ENCODE measurements at regions not wholly inside any gene's neighbourhood (a gene's known extent, or its start where the extent isn't known, plus 50 kb on each side); places are given as distances from the start of the nearest gene placed in this dataset.
"Not testable (repeated sequence)": the region's sequence is repeated elsewhere in the genome, so short reads cannot be mapped to it uniquely, and the experiment has no call there.

DNA sequence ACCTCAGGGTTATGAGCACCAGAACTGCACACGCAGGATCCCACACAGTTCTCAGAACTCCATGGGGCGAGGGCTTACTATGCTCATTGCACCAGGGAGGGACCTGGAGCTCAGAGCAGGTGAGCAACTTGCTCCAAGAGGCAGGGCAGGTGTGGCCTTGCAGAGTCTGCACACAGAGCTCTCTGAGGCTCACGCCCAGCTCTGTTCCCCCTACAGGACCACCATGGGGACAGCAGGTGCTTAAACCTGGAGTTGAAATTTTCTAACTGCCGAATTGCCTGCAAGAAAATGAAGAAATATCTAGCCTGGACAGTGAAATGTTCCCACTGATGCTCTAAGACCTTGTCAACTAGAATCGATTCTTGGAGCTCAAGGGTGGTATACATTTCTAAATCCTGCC lies 49.9 kb upstream of the MSMB start:
- H3K36me3 Mint-ChIP-seq (ENCODE audit: low read depth); H3K27ac Mint-ChIP-seq; H3K4me3 Mint-ChIP-seq; H3K9me3 Mint-ChIP-seq; H3K27me3 Mint-ChIP-seq (ENCODE audit: low read depth); DNase-seq (ENCODE audit: low spot score): not testable (repeated sequence)
- H3K4me1 Mint-ChIP-seq (ENCODE audit: low read depth) = peaks cover 30% of the 10 kb centered on the region

DNA sequence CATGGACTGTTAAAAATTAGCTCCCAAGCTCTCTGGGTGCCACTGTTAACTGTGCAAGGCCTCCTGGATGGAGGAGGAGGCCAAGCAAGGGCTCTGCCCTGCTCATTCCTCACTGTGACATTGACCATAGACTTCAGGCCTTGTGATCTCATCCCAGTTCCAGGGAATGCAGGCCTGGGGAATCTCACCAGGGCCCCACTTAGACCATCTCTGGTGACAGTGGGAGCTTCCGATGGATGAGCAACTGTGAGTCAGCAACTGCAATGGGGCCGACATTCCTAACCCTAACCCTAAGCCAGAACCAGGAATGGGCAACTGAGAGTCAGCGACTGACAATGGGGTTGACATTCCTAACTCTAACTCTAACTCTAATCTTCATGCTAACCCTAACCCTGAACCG lies 50.4 kb upstream of the MSMB start:
- Mint-ChIP-seq H3K36me3 (ENCODE audit: low read depth) (peaks cover 3% of the 10 kb centered on the region), H3K27me3 (ENCODE audit: low read depth) (peaks cover 2% of the 10 kb centered on the region), H3K4me1 (ENCODE audit: low read depth) (peaks cover 28% of the 10 kb centered on the region), H3K9me3 (no peaks in the 10 kb centered on the region), H3K4me3 (peak overlapping the region; percentile 80), H3K27ac (peak overlapping the region; percentile 95)
- no peak for DNase-seq (ENCODE audit: low spot score)

DNA sequence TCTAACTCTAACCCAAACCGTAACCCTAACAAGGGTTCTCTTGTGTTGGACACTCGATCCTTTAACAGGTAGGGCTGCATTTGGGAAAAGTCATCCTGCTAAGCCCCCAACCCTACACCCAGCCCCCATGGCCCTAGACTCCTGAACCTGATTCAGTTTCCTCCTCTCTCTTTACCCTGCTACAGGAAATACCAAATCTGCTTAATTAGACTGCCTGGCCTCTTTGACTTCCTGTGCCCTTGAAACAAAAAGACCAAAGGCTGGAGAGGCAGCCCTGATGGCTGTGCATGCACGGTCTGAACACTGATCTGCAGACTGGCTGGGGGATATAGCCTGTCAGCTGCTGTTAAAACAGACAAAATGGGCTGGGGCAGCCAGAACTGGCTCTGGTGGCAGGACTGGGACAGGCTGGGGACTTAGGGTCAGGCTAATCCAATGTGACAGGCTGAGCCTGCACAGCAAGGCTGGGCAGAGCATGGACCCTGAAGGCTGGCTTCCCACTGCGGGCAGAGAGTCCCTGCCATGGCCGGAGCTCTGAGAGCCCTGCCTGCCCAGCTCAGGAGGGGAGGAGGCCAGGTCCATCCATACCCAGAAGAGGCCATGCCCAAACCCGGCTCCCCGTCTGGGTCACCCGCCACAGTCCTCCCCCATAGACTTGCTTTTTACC lies 51.0 kb upstream of the MSMB start:
- DNase-seq (ENCODE audit: low spot score) = no peak
- peak overlapping the region; percentile 80 for H3K4me3 Mint-ChIP-seq
- H3K27me3 Mint-ChIP-seq (ENCODE audit: low read depth) = peaks cover 3% of the 10 kb centered on the region
- H3K9me3 Mint-ChIP-seq = no peaks in the 10 kb centered on the region
- H3K4me1 Mint-ChIP-seq (ENCODE audit: low read depth) = peaks cover 28% of the 10 kb centered on the region
- H3K36me3 Mint-ChIP-seq (ENCODE audit: low read depth) = peaks cover 3% of the 10 kb centered on the region
- H3K27ac Mint-ChIP-seq = peak overlapping the region; percentile 95

DNA sequence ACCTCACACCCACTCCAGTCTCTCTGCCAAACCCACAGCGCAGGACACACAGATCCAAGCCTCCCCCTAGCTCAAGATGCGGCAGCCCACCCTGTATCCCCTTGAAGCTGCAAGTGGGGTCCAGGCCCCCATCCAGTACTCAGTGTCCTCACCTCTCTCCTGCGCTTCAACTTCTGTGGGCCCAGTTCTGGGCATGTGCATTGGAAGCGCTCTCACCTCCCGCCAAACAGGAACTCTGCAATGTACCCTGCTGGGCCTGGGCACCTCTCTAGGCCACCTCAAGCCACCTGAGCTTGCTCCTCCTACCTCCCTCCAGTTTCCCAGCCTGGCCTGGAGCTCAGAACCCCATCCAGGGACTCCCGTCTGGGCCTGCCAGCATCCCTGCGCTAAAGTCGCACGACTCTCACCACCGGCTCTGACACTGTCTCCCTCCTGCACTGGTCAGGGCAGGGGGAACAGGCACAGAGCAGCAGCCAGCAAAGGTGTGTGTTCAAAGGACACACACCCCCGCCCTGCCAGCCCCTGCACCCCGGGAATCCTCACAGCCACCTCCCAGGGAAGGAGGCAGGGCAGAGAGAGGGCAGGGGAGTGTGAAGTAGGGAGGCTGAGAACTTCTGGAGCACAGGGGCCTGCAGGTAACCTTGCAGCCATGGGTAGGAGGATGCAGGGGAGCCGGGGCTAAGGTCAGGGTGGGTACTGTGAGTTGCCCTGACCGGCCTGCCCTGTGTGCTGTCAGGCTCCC lies 51.7 kb upstream of the MSMB start:
- H3K27me3 Mint-ChIP-seq (ENCODE audit: low read depth) = peaks cover 9% of the 10 kb centered on the region
- H3K36me3 Mint-ChIP-seq (ENCODE audit: low read depth) = peaks cover 3% of the 10 kb centered on the region
- DNase-seq (ENCODE audit: low spot score) = no peak
- H3K4me3 Mint-ChIP-seq = peak overlapping the region; percentile 20
- H3K9me3 Mint-ChIP-seq = no peaks in the 10 kb centered on the region
- H3K27ac Mint-ChIP-seq = peak overlapping the region; percentile 65
- H3K4me1 Mint-ChIP-seq (ENCODE audit: low read depth) = peaks cover 28% of the 10 kb centered on the region

DNA sequence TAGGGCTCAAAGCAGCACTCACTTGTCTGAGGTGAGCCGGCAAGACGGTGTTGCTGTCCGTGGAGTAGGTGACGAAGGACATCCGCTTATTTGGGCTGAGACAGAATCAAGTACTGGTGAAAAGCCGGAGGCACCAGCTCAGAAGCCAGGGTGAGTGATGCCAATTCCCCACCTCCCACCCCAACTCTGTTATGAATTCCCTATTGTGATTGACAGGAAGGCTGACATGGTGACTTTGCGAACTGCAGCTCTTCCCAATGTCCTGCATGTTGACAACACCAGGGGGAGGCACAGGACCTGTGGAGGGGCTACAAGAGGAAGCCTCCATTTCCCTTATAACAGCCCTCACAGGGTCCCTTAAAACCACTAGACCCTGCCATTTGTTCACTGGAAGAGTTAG lies 52.3 kb upstream of the MSMB start:
- H3K27ac Mint-ChIP-seq = no peak overlapping the region
- H3K4me1 Mint-ChIP-seq (ENCODE audit: low read depth) = peaks cover 28% of the 10 kb centered on the region
- H3K36me3 Mint-ChIP-seq (ENCODE audit: low read depth) = peaks cover 3% of the 10 kb centered on the region
- H3K27me3 Mint-ChIP-seq (ENCODE audit: low read depth) = peaks cover 9% of the 10 kb centered on the region
- no peak overlapping the region for H3K4me3 Mint-ChIP-seq
- no peaks in the 10 kb centered on the region for H3K9me3 Mint-ChIP-seq
- DNase-seq (ENCODE audit: low spot score) = no peak

DNA sequence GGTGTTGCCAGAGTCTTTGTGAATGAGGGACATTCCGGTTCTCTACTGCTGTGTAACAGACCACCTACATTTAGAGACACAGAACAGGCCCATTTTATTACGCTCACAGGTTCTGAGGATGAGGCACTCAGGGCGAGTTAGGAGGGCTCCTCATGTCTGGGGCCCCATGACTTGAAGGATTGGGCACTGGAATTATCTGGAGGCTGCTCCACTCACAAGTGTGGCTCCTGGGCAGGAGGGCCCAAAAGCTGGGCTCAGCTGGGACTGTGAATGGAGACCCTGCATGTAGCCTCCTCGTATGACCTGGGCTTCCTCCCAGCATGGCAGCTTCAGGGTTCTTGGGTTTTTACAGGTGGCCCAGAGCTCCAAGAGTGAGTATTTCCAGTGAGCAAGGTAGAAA lies 52.9 kb upstream of the MSMB start:
- not testable (repeated sequence) for H3K9me3 Mint-ChIP-seq; DNase-seq (ENCODE audit: low spot score); H3K27me3 Mint-ChIP-seq (ENCODE audit: low read depth); H3K4me3 Mint-ChIP-seq; H3K27ac Mint-ChIP-seq; H3K36me3 Mint-ChIP-seq (ENCODE audit: low read depth)
- peaks cover 28% of the 10 kb centered on the region for H3K4me1 Mint-ChIP-seq (ENCODE audit: low read depth)

DNA sequence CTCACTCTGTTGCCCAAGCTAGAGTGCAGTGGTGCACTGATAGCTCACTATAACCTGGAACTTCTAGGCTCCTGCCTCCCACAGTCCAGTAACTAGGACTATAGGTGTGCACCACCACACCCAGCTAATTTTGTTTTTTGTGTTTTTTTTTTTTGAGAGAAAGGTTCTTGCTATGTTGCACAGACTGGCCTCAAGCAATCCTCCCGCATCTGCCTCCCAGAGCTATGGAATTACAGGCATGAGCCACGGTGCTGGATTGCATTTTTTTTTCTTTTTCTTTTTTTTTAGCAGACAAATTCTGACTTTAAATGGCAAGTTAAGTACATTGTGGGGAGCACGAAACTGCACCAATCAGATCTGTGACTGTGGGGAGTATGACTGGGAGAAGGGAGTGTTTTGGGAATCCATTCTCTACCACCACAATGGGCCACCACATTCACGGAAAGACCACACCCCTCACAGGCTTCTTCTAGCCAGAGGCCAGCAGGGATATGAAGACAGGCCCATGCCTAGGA lies 58.1 kb upstream of the MSMB start:
- Mint-ChIP-seq H3K4me3 (no peak overlapping the region), H3K9me3 (no peaks in the 10 kb centered on the region), H3K27me3 (ENCODE audit: low read depth) (peaks cover 34% of the 10 kb centered on the region), H3K27ac (no peak overlapping the region), H3K4me1 (ENCODE audit: low read depth) (peaks cover 15% of the 10 kb centered on the region), H3K36me3 (ENCODE audit: low read depth) (peaks cover 1% of the 10 kb centered on the region)
- no peak for DNase-seq (ENCODE audit: low spot score)

DNA sequence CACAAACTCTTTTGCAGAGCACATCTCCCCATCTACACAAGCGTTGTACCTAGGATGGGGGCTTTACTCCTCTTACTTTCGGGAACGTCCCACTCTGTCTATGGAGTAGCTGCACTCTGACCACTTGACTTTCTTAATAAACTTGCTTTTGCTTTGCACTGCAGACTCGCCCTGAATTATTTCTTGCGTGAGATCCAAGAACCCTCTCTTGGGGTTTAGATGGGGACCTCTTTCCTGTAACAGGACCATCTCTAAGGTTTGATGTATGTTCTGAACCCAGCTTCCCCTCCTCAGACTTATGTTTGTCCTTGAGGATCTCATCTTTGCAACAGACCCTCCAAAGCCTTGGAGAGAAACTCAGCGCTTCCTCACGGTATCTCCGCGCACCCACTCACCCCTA lies 59.3 kb upstream of the MSMB start:
- not testable (repeated sequence) for H3K27ac Mint-ChIP-seq; H3K9me3 Mint-ChIP-seq; H3K36me3 Mint-ChIP-seq (ENCODE audit: low read depth); DNase-seq (ENCODE audit: low spot score)
- Mint-ChIP-seq H3K27me3 (ENCODE audit: low read depth) (peaks cover 34% of the 10 kb centered on the region), H3K4me1 (ENCODE audit: low read depth) (peaks cover 15% of the 10 kb centered on the region), H3K4me3 (peak overlapping the region; percentile 81)

DNA sequence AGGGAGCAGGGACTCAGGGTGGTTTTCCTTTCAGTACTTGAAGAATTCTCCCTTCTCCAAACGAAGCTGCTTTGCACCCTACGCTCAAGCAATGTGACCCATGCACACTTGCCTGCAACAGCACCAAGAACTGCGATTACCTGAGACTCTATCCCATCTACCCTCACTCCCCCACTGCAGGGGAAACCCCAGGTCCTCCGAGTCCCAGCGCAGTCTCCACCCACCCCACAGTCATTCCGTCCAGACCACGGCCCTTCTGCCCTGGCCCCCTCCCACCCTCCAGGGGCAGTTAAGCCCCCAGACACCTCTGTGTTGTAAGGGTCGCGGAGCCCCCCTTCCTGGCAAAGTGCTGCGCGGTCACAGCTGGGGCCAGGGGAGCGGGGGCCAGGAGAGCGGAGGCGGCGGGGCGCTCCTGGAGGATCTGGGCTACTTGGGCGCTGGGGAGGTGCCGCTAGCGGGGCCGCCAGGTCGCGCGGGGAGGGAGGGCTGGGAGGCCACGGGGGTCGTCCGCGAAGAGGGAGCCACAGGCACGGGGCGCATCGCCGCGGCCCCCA lies 59.9 kb upstream of the MSMB start:
- Mint-ChIP-seq H3K4me3 (peak overlapping the region; percentile 81), H3K27me3 (ENCODE audit: low read depth) (peaks cover 34% of the 10 kb centered on the region), H3K4me1 (ENCODE audit: low read depth) (peaks cover 15% of the 10 kb centered on the region)
- H3K27ac Mint-ChIP-seq; DNase-seq (ENCODE audit: low spot score); H3K36me3 Mint-ChIP-seq (ENCODE audit: low read depth); H3K9me3 Mint-ChIP-seq: not testable (repeated sequence)

DNA sequence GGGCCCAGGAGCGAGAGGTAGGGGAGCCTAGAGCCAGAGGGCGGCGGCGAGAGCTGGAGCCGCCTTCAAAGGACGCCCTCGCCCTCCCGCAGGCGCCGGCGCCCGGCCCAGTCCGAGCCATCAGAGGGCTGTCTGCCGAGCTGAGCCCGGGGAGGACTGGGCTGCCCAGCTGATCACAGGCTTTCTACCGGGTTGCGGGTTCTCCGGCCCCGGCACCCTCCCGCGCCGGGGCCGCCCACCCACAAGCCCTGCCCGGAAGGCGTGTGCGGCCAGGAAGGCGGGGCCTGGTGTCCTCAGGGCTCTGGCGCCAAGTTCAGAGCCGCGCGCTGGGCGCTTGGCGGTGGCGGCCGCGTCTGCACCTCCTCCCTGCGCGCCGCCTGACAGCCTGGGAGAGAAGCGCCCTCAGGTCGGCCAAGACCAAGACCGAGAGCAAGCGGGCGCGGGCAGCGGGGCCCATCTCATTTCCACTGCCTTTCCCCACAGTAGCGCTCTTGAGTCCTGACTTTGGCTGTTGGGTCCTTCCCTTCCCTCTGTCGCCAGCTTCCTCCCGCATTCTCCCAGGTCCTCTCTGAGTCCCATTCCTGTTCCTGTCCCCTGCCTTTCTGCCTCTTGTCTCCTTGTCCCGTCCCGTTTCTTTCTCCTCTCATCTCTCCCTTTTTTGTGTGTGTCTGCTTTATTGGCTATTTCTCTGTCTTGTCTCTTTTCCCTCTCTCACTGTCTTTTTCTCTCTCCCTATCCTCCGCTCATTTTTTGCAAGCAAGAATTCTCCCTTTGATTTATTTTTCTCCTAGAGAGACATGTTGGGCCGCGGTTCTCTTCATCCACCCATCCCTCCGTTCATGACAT lies 60.6 kb upstream of the MSMB start:
- peaks cover 15% of the 10 kb centered on the region for H3K4me1 Mint-ChIP-seq (ENCODE audit: low read depth)
- H3K27me3 Mint-ChIP-seq (ENCODE audit: low read depth) = peaks cover 30% of the 10 kb centered on the region
- peak; percentile 66 for DNase-seq (ENCODE audit: low spot score)
- peak overlapping the region; percentile 23 for H3K27ac Mint-ChIP-seq
- no peaks in the 10 kb centered on the region for H3K9me3 Mint-ChIP-seq
- H3K36me3 Mint-ChIP-seq (ENCODE audit: low read depth) = no peaks in the 10 kb centered on the region
- H3K4me3 Mint-ChIP-seq = peak overlapping the region; percentile 86

DNA sequence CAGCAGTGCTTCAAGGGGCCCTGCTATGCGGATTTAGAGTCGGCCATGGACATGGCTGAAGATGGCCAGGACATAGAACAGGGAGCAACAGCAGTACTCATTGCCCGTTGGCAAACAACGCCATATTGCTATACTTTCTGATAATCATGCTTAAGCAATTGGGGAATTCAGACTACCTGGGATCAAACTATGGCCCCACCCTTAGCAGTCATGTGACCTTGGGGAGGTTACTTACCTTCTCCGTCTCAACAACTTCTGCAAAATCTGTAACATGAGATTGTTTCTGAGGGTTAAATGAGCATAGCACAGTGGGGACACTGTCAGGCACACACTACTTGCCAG lies 62.1 kb upstream of the MSMB start:
- H3K4me3 Mint-ChIP-seq; H3K9me3 Mint-ChIP-seq; DNase-seq (ENCODE audit: low spot score); H3K36me3 Mint-ChIP-seq (ENCODE audit: low read depth); H3K27ac Mint-ChIP-seq: not testable (repeated sequence)
- Mint-ChIP-seq H3K27me3 (ENCODE audit: low read depth) (peaks cover 25% of the 10 kb centered on the region), H3K4me1 (ENCODE audit: low read depth) (peaks cover 15% of the 10 kb centered on the region)

DNA sequence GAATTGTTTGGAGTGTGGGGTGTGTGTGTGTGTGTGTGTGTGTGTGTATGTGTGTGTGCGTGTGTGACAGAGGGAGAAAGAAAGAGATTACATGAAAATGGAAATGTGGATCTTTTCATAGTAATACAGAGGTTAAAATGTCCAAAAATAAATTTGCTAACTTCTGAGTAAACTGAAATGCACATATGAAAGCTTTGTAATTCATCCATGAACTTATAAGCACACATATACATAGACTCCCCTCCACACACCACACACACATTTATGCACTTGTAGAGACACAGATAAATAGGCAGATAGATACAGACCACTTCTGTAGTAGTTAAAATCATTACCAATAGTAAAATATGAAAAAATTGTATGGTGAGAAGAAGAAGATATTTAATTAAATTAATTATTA lies 108.2 kb upstream of the MSMB start:
- DNase-seq (ENCODE audit: low spot score); H3K4me3 Mint-ChIP-seq; H3K27me3 Mint-ChIP-seq (ENCODE audit: low read depth); H3K9me3 Mint-ChIP-seq; H3K4me1 Mint-ChIP-seq (ENCODE audit: low read depth); H3K36me3 Mint-ChIP-seq (ENCODE audit: low read depth); H3K27ac Mint-ChIP-seq: not testable (repeated sequence)

DNA sequence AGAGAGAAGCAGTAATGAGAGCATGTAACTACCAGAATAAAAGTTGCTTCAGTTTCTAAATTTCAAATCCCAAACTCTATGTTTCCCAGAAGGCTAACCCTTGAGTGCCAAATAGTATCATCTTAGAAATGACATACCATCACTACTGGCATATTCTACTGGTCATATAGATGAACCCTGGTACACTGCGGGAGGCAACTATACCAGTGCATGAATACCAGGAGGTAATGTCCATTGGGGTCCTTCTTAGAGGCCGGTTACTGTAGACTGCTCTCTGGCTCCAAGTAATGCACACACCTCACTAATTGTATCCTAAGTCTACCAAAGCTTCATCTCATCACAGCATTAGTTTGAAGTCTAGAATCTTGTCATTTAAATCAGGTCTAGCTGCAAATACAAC lies 108.6 kb upstream of the MSMB start:
- H3K27me3 Mint-ChIP-seq (ENCODE audit: low read depth); H3K36me3 Mint-ChIP-seq (ENCODE audit: low read depth); H3K9me3 Mint-ChIP-seq; DNase-seq (ENCODE audit: low spot score); H3K4me3 Mint-ChIP-seq; H3K27ac Mint-ChIP-seq; H3K4me1 Mint-ChIP-seq (ENCODE audit: low read depth): not testable (repeated sequence)

DNA sequence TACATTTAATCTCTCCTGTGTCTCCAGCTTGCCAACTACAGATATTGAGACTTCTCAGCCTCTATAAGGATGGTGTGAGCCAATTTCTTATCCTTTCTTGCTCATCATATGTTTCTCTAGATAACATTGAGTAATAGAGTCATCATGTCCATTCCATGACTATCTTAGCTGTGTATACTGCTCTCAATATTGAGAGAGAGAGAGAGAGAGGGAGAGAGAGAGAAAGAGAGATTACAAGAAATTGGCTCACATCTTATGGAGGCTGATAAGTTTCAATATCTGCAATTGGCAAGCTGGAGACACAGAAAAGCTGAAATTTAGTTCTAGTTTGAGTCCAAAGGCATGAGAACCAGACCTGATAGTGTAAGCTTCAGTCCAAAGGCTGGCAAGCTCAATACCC lies 110.8 kb upstream of the MSMB start:
- DNase-seq (ENCODE audit: low spot score); H3K4me3 Mint-ChIP-seq; H3K4me1 Mint-ChIP-seq (ENCODE audit: low read depth); H3K36me3 Mint-ChIP-seq (ENCODE audit: low read depth); H3K9me3 Mint-ChIP-seq; H3K27me3 Mint-ChIP-seq (ENCODE audit: low read depth); H3K27ac Mint-ChIP-seq: not testable (repeated sequence)
